NCI-H524 (cell line): ENCODE measurements at regions not wholly inside any gene's neighbourhood (a gene's known extent, or its start where the extent isn't known, plus 50 kb on each side); places are given as distances from the start of the nearest gene placed in this dataset.

Source experiments
- DNase-seq, 2 experiments: peaks; one replicate each; lab custom pipeline; 2025; lab: John Stamatoyannopoulos, UW

DNA sequence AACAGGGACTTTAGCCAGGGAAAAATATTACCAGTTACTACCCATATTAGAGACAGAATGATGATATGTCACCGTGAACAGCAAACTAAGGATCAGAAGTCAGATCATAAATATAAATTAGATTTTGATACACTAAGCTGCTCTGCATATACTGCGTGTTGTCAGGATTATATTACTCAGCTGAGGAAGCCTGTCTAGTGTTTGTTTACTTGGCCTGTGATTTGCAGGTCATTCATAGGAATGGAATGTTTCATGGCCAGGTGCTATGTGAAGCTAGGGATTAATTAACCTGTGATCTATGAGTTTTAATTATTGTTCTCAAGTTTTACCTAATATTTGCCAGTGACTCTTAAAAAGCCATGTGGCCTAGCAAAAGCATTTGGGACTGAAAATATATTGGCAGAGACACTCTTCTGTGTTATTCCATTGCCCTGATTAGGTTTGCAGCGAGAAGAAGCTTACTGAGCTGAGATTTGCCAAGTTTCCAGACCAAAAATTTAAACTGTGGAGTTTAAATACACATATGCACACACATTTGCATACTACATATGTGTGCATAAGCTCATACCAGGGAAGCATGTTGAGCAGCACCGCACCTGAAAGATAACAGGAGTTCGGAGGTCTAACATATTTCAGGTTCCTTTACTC is 496.3 kb upstream of the GRIA1 start:
- DNase-seq = no peak

DNA sequence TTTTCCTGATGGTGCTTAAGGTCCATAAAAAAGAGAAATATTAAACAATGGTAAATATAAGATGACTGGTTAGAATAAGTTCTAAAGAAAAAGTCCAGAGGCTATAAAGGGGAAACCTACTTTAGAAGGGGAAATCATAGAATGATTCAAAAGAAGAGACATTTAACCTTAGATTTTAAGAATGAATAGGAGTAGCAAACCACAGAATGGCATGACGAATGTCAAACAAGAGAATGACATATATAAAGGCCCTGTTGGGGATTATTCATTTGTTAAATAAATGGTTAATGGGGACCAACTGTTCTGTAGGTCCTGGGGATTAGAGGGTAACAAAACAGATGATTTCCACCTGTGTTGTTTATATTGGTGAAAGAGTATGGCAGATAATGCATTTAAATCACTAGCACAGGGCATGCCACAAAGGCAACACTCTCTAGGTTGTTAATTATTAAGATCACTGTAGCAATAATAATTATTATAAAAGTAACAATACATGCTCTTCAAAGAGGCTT is 495.2 kb upstream of the GRIA1 start:
- DNase-seq = no peak

DNA sequence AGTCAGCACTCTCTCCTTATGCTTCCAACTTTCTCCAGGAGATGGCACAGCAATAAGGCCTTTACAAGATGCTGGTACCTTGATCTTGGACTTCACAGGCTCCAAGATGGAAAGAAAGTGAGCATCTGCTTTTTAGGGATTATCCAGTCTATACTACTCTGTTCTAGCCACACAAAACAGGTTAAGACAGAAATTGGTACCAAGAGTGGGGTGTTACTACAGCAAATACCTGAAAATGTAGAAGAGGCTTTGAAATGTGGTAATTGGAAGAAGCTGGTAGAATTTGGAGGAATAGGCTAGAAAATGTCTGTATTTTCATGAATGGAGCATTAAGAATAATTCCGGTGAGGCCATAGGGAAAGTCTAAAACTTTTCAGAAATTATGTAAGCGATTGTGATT is 484.8 kb upstream of the GRIA1 start:
- no peak for DNase-seq

DNA sequence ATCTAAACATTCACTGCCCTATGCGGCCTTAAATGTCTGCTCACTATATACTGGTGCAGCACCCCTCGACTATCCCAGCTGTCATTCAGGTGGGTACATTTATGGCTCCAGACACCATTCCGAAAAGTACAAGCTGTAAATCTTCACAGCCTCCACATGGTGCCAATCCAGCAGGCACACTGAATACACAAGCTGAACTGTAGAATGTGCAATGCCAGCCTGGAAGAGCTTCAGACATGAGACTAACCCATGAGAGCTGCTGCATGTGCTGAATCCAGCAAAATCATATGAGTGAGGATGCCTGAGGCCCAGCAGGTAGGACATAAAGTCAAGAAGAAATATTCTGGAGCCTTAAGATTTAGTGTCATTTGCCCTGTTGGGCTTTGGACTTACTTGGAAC is 483.8 kb upstream of the GRIA1 start:
- DNase-seq = no peak

DNA sequence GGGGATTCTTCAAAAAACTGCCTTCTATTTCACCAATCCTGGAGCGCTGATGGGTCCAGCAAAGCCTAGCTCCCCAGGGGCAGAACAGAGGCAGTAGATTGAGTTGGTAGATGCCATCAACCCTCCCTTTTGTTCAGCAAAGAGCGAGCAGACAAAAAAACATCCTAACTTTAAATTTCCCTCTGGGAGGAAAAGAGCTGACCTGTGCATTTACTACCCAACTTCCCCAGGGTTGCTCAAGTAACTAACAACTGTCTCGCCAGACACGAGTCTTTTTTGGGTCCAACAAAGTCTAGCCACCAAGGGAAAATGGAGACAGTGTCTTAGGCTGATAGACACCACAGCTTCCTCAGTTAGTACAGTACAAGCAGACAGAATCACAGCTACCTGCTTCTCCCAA is 476.3 kb upstream of the GRIA1 start:
- no peak for DNase-seq

DNA sequence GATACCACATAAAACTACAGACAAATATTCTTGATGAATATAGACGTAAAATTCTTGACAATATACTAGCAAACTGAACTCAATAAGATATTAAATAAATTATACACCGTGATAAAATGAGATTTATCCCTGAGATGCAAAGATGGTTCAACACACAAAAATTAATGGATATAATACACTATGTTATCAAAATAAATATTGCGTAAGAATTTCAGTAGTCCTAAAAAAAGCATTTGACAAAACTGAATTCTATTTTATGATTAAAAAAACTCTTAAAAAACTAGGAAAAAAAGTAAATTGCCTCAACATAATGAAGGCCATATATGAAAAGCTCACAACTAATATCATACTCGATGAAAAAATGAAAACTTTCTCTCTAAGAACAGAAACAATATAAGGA is 472.3 kb upstream of the GRIA1 start:
- DNase-seq = no peak

DNA sequence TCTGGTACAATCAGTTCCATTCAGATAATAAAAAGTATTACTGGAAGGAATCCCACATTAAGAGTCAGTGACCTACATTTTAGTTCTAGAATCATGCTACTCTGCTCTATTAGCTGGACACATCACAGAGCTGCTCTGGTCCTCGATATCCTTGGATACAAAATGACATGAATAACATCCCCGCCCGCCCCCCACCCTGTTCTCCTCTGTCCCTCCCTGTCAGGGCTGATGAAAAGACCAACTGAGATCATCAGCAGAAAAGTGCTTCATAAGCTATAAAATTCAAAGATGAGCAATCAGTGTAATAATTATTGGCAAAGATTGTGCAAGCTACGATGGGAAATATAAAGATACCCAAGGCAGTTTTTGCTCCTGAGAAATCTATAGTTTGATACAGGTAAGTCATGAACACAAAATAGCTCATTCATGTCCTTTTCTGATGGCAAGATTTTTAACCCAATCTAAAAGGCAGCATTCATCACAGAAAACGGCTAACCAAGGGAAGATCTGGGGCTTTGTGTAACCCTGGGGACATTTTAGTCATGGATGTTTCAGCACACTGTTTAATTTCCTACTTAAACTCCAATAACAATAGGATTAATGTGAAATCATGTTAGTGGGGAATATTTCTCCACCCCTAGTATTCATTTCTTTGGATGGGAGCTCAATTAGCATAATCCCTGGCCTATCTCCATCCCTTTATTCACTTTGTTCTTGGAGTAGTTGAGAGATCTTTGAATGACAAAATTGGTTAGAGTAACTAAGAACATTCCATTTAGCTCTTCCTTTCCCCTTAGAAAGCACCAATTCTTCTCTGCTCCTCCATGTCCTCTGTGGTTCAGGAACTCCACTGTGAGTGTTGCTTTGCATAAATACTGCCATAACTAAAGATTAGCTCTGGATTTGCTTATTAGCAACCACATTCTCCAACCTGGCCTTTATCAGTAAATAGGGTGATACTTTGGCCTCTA is 459.4 kb upstream of the GRIA1 start:
- no peak for DNase-seq

DNA sequence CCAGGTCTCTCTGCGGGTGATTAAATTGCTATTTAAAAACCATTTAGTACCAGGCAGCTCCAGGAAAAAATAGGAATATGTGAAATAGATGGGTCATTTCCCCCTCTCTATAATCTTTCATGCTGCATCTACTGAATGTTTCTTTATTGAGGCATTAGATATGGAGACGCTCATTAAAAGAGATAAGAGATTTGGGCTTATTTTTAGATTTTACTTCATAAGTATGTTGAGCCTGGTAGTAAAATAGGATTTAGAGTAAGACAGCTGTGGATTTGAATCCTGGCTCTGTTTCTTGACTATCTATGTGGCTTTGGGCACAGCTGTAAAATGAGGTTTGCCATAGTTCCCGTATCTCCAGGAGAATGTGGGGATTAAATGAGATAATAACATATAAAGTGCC is 451.0 kb upstream of the GRIA1 start:
- DNase-seq = no peak

DNA sequence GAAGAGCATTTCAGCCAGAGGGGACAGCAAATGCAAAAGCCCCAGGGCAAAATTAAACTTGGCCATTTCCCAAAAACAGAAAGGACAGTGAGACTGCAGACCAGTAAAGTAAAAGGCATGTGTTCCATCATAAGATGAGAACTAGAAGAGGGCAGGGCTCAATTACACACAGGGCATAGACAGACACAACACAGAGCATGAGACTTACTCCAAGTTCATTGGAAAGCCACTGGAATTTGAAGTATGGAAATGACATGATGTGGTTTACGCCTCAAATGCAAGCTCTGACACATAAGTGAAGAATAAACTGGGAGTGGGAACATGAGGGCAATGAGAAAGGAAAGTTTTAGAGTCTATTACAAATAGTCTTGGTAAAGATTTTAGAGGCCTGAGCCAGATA is 446.6 kb upstream of the GRIA1 start:
- DNase-seq = no peak

DNA sequence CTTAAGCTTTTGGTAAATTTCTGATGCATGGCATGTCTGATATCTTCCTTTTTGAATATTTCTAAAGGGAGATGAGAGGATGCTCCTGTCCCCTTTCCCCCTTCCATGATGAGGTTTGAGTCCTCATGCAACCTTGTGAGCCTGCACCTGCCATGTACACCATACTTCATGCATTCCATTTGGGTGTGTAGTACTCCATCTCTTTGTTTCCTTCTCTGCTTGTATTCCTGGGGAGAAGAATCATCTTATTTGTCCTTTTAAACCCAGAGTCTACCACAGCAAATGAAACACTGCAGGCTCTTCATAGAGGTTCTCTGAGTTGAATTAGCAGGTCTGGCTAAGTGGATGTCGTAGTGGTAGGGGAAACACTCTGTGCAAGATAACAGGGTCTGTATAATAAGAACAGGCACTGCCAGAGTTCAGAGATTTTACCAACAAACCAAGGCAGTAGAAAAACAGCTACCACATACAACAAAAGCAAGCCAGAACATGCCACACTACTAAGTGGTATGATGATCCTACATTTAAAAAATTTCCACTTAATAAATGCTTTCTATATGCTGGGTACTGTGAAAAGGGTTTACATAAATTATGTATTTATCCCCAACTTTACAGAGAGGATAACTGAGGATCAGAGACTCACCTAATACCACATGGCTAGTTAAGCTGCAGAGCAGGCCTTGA is 439.8 kb upstream of the GRIA1 start:
- no peak for DNase-seq

DNA sequence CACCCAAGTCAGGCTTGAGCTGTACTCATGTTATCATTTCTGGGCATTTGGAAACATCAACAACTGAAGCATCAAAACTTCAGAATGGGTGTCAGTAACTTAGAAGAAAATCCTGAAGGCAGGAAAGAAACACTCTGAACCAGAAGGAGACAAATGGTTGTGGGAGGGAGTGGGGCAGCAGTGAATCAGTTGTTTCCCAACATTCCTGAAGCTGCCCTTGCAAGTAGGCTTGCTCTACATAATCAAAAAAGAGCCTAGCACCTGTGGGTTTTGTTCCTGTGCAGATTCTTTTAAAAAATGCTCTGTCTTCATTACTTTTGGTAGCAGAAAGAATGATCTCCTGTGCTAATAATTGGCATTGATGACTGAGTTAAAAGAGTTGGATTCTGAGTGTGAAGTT is 424.2 kb upstream of the GRIA1 start:
- no peak for DNase-seq

DNA sequence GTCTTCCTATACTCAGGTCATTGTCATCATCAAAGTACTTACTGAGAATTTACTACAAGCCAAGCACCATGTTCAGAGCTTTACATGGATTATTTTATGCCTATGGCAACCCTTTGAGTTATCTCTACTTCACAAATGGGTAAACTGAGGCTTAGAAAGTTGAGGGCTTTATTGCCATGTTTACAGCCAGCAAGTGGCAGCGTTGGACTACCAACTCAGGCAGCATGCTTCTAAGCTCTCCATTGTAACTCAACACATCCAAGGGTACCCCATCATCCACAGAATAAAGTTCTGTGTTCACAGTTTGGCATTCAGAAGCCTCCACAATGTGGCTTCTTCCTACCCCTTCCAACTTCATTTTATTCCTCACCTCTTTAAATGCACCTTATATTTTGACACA is 422.6 kb upstream of the GRIA1 start:
- no peak for DNase-seq

DNA sequence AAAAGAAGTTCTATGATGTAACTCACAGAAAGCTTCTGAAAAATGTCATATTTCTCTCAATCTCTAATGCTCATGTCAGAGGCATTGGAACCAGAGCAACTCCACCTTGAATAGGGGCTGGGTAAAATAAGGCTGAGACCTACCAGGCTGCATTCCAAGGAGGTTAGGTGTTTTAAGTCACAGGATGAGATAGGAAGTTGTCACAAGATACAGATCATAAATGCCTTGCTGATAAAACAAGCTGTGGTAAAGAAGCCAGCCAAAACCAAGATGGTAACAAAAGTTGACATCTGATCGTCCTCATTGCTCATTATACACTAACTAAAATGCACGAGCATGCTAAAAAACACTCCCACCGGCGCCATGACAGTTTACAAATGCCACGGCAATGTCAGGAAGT is 411.1 kb upstream of the GRIA1 start:
- DNase-seq = no peak

DNA sequence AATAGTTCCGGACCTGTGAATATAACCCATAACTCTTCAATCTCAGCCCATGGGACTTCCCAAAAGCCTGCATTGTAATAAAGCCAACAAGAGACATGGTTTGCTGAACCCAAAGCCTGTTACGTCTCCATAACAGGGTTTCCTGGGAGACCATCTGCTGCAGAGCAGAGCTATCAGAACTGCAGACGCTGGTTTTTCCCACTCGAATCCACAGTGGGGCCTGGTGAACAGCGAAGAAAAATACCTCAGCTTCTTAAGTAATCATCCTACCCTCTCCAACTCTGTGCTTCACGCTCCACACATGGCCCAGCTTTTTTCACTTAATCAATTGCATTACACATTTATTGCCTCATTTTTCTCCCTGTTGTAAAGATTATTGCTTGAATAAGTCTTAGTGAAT is 409.5 kb upstream of the GRIA1 start:
- DNase-seq = no peak

DNA sequence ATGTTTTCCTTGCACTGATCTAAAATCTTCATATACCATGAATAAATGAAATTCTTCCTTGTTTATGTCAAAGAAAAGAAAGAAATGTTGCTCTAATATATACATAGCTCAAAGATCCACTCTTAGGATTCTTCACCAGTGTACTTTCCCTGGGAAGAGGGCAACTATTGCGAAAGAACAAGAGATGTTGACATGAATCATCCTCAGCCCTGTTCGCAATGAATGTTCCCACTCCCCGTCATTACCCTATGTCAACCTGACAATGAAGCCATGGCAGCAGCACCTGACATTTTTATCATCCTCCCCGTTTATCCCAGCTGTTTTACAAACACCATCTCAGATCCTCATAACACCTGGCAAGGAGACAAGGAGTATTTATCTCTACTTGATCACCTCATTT is 409.1 kb upstream of the GRIA1 start:
- no peak for DNase-seq

DNA sequence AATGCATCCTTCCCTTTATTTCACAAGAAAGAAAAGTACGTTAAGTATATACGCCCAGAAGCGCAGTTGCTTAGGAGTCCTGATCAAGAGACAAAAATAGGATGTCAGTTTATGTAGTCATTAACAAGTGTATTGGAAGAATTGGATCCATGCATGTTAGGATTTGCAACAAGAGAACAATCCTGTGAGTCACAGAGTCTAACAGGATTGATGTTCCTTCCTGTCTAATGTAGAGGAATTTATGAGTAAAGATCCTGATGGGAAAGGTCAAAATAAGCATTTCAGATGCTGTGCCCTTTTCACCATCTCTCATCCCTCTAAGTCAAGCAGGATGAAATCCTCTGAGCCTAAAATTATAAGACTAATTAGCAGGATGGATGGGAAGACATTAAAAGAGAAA is 406.0 kb upstream of the GRIA1 start:
- DNase-seq = no peak

DNA sequence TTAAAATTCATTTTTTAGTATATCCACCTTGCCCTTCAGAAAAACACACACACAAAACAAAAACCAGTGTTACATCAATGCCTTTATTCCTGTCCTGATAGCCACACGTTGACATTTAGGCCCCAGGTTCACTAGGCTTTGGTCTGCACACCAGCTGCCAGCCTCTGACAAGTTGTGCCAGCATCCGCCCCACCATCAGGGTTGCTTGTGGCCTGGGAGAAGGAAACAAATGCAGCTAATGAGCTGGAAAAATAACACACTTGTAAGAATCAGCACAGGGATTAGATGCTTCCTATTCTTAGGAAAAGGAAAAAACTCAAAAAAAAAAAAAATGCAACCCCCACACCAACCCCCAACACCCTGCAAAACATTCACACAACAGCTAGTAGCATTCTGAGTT is 404.0 kb upstream of the GRIA1 start:
- DNase-seq = no peak

DNA sequence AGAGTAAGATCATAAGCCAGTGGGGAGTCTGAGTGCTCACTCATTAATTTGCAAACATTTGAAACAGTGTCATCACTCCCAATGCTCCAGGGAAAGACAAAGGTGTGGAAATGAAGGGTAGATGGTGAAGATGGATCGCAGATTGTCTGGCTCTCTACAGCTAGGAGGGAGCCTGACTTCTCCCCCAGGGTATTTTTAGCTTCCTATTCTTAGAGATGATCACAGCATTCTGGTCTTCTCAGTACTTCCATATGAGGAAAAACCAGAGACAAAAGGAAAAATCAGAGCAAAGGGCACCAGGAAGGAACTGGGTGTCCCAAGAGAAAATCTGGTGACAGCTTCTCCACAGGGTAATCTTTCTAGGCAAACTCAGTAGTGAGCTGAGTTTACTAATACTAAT is 401.9 kb upstream of the GRIA1 start:
- no peak for DNase-seq

DNA sequence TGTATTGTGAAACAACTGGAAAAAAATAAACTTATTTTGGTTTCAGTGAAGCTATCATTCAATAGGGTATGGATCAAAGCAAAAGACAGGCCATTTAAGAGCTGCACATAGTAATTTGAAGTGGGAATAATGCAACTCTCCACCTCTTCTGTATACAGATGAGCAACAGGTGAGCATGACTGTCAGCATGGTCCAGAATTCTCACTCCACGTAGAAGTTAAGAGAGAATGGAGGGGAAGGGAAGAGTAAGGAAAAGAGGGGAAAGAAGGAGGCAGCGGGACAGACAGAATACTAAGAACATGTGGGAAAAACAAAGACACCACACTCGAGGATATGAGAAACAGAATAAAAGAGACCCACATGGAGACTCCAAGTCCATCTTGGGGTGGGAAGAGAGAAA is 396.1 kb upstream of the GRIA1 start:
- DNase-seq = no peak

DNA sequence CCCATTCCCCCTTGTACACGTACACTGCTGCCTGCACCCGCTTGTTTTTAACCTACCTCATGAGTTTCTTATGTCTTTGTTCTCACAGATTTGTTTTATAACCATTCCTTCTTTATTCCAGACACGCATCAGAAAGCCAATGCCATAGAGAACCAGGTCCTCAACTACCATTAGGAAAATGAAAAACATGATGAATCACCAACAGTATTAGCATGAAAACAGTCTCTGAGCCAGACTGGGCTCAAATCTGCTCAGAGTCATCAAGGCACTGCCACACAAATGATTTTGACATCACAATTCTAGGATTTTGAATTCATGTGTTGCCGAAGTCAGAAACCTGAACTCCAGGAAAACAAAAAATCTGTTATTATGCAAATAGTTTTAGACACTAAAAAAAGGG is 394.1 kb upstream of the GRIA1 start:
- DNase-seq = no peak

DNA sequence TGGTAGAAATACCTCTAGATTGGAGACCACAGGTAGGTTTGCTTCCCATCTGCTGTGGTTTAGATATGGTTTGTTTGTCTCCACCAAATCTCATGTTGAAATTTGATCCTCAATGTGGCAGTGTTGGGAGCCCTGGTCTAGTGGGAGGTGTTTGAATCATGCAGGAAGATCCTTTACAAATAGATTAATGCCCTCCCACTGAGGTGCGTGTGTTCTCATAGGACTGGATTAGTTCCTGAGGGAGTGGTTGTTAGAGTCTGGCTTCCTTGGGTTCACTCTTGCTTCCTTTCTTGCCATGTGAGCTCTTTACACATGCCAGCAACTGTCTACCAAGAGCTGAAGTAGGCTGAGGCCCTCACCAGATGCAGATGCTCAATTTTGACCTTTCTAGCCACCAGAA is 391.1 kb upstream of the GRIA1 start:
- no peak for DNase-seq

DNA sequence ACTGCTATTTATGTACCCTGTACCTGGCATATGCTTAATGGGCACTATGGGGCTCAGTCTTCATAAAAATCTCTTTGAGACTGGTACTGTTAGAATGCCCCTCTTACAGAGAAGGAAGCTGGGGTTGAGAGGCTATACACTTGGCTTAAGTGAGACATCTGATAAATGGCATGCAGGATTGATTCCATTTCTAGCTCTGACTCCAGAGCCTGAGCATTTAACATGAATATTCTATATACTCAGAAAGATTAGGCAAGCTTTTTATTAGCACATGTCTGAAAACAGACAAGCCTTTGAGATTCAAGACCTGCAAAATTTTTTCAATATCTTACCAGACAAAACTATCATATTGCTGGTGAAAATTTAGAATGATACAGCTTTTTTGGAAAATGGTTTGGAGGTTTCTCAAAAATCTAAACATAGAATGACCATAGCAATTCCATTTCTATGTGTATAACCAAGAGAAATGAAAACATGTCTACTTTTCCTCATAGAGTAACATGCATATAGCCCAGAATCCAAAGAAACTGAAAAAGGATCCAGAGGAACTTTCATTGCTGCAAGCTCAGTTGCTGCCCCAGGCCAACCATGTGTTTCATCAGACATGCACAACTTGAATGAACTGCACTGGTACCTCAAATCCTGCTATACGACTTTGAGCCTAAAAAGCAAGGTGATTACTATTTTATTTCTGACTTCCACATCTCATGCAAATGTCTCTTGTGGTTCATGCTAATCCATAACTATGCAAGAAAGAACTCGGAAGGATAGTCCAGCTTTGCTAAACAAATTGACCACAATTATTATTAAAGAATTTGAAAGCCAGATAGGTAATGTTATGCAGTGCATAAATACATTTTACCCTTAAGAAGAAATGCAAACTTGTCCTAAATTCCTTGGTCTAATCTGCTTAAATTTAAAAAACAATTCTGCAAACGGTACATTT is 389.0 kb upstream of the GRIA1 start:
- no peak for DNase-seq
